ENCODE measurements at regions not wholly inside any gene's neighbourhood (a gene's known extent, or its start where the extent isn't known, plus 50 kb on each side); places are given as distances from the start of the nearest gene placed in this dataset.
"Not testable (repeated sequence)": the region's sequence is repeated elsewhere in the genome, so short reads cannot be mapped to it uniquely, and the experiment has no call there.

GRCh38 chr4:79121875-79122358 lies 182.7 kb upstream of the PAQR3 start:
- POLR2A ChIA-PET = no interaction called here
- Histone ChIP-seq H3K27ac (ENCODE audit: low read depth, low read length) (no peak overlapping the region), H3K4me3 (ENCODE audit: low read depth, low read length) (no peak overlapping the region), H3K27me3 (ENCODE audit: control insufficient read depth, insufficient read depth, low read length) (no peaks in the 10 kb centered on the region), H3K9me3 (ENCODE audit: control insufficient read depth, insufficient read depth, low read length) (peaks cover 13% of the 10 kb centered on the region)
- TF ChIP-seq CTCF (IDR thresholded peaks at IDR 0.05; ENCODE audit: low read depth, low read length) = no peak
- CTCF ChIA-PET = no interaction called here
- DNase-seq (ENCODE audit: low read depth, low spot score) = no peak

DNA sequence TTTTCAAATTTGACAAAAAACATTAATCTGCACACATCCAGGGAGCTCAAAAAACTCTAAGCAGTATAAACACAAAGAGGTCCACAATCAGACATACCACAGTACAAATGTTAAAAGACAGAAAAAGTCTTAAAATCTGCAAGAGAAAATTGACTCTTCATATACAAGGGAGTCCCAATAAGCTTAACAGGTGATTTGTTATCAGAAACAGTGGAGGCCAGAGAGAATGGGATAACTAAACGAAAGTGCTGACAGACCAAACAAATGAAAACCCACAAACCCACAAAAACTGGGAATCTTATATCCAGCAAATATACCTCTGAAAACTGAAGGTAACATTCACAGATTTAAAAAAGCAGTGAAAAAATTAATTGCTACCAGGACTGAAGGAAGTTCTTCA lies 182.0 kb upstream of the PAQR3 start:
- DNase-seq (ENCODE audit: low read depth, low spot score) = no peak
- Histone ChIP-seq H3K27ac (ENCODE audit: low read depth, low read length) (no peak overlapping the region), H3K9me3 (ENCODE audit: control insufficient read depth, insufficient read depth, low read length) (peaks cover 13% of the 10 kb centered on the region), H3K4me3 (ENCODE audit: low read depth, low read length) (no peak overlapping the region), H3K27me3 (ENCODE audit: control insufficient read depth, insufficient read depth, low read length) (no peaks in the 10 kb centered on the region)
- no peak for TF ChIP-seq CTCF (IDR thresholded peaks at IDR 0.05; ENCODE audit: low read depth, low read length)
- CTCF ChIA-PET = no interaction called here
- POLR2A ChIA-PET = no interaction called here

GRCh38 chr4:79117051-79117450 lies 177.8 kb upstream of the PAQR3 start:
- H3K27ac ChIP-seq (ENCODE audit: low read depth, low read length); H3K27me3 ChIP-seq (ENCODE audit: control insufficient read depth, insufficient read depth, low read length); POLR2A ChIA-PET; H3K4me3 ChIP-seq (ENCODE audit: low read depth, low read length); CTCF ChIA-PET; DNase-seq (ENCODE audit: low read depth, low spot score): not testable (repeated sequence)
- H3K9me3 ChIP-seq (ENCODE audit: control insufficient read depth, insufficient read depth, low read length) = peaks cover 11% of the 10 kb centered on the region

DNA sequence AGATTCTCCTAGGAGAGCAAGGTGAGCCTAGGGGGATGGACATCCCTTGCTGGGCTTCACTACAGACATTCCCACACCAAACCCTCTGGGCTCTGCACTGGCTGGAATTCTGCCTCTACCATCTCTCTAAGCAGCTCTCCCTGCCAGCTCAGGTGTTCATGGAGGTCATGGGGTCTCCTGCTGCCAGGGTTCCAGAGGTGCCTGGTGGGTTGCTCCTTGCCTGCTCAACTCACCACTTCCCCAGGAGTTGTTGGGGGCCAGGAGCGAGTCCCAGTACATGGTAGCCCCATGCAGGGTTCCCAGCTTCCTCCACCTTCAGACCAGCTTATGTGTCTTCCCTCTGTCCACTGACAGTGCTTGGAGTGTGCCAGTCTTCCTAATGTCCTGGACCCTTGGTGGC lies 167.8 kb upstream of the PAQR3 start:
- CTCF ChIA-PET = no interaction called here
- H3K4me3 ChIP-seq (ENCODE audit: low read depth, low read length) = no peak overlapping the region
- no peaks in the 10 kb centered on the region for H3K9me3 ChIP-seq (ENCODE audit: control insufficient read depth, insufficient read depth, low read length)
- H3K27ac ChIP-seq (ENCODE audit: low read depth, low read length) = no peak overlapping the region
- POLR2A ChIA-PET = no interaction called here
- TF ChIP-seq CTCF (IDR thresholded peaks at IDR 0.05; ENCODE audit: low read depth, low read length) = no peak
- DNase-seq (ENCODE audit: low read depth, low spot score) = no peak
- no peaks in the 10 kb centered on the region for H3K27me3 ChIP-seq (ENCODE audit: control insufficient read depth, insufficient read depth, low read length)

DNA sequence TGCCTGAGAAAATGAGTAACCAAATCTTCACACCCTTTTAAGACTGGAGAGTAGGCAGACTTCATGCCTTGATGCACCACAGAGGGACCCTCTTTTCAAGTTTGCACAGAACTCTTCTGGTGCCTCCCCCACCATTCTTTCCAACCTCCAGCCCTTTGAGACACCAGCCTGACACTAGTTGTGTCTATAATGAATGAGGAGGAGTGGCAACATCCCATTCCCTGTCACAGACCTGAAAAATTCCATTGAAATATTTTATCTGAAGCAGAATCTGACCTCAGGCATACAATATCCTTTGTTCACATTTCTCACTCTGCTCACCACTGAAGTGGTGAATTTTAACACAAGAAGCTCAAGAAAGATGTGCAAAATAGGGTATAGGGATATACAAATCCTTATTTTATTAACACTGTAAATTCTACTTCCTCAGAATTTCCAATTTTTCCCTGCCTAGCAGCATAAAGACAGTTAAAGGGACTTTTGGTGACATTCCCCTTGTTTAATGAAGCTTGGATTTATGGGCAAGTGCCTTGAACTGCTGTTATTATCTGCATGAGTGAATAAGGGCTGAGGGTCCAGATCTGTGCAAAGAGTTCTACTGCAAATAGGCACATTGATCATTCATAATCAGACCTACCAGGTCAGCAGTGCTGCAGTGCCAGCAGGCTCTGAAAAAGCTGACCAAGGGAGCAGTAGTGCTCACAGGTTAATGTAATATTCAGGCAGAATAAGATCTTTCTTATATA lies 149.9 kb upstream of the PAQR3 start:
- no peak for DNase-seq (ENCODE audit: low read depth, low spot score)
- H3K27me3 ChIP-seq (ENCODE audit: control insufficient read depth, insufficient read depth, low read length) = no peaks in the 10 kb centered on the region
- no peaks in the 10 kb centered on the region for H3K9me3 ChIP-seq (ENCODE audit: control insufficient read depth, insufficient read depth, low read length)
- CTCF ChIA-PET = no interaction called here
- POLR2A ChIA-PET = no interaction called here
- H3K4me3 ChIP-seq (ENCODE audit: low read depth, low read length) = no peak overlapping the region
- no peak for TF ChIP-seq CTCF (IDR thresholded peaks at IDR 0.05; ENCODE audit: low read depth, low read length)
- no peak overlapping the region for H3K27ac ChIP-seq (ENCODE audit: low read depth, low read length)

Measured in AG04450 (cell line).